Keratinocyte (primary cell): ENCODE measurements at regions not wholly inside any gene's neighbourhood (a gene's known extent, or its start where the extent isn't known, plus 50 kb on each side); places are given as distances from the start of the nearest gene placed in this dataset.

ENCODE experiments used
- DNase-seq: peaks from one replicate; pipeline ENCODE4 v3.0.0-alpha.2; 2011; ENCODE audit warnings: low read depth, missing footprints, low spot score
- FAIRE-seq: peaks from 2 replicates; lab custom pipeline; 2011; peaks lifted over from hg19 to GRCh38; lab: Jason Lieb, UNC
- H2AFZ ChIP-seq: 2 replicates; pipeline ENCODE4 v1.6.0; 2012; ENCODE audit warnings: low read length, control low read depth, inconsistent platforms; ENCODE audit not compliant: control insufficient read depth
- H3K27ac ChIP-seq: 2 replicates; pipeline ENCODE4 v1.5.1; 2011; ENCODE audit warnings: low read length; ENCODE audit not compliant: control insufficient read depth, insufficient read depth
- H3K27me3 ChIP-seq: 3 replicates; pipeline ENCODE4 v1.6.0; 2011; ENCODE audit warnings: low read length; ENCODE audit not compliant: control insufficient read depth, insufficient read depth; ENCODE audit errors: extremely low read depth
- H3K36me3 ChIP-seq, 2 experiments: 2 replicates in 1 of 2; 3 replicates in 1 of 2; pipeline ENCODE4 v1.5.1; 2011; ENCODE audit warnings: low read length in 2 of 2, mild to moderate bottlenecking in 1 of 2; ENCODE audit not compliant: control insufficient read depth in 2 of 2, insufficient read depth in 2 of 2; ENCODE audit errors: extremely low read depth in 1 of 2
- H3K4me1 ChIP-seq: 3 replicates; pipeline ENCODE4 v1.5.1; 2011; ENCODE audit warnings: low read length; ENCODE audit not compliant: control insufficient read depth, insufficient read depth; ENCODE audit errors: extremely low read depth
- H3K4me2 ChIP-seq: 3 replicates; pipeline ENCODE4 v1.6.0; 2011; ENCODE audit warnings: low read depth, low read length; ENCODE audit not compliant: control insufficient read depth, insufficient read depth; ENCODE audit errors: extremely low read depth
- H3K4me3 ChIP-seq, 3 experiments: fragments of 200-600 bp in 1 of 3; sonication (generic) in 1 of 3; 2 replicates in 2 of 3; 3 replicates in 1 of 3; pipeline ENCODE4 v1.5.1; 2011 to 2016; ENCODE audit warnings: low read length in 3 of 3, mild to moderate bottlenecking in 3 of 3, control low read depth in 2 of 3, inconsistent platforms in 1 of 3, low read depth in 1 of 3, mixed read lengths in 1 of 3, mixed run types in 1 of 3, moderate library complexity in 1 of 3; ENCODE audit not compliant: control insufficient read depth in 2 of 3, insufficient read depth in 2 of 3; ENCODE audit errors: extremely low read depth in 1 of 3
- H3K79me2 ChIP-seq: 2 replicates; pipeline ENCODE4 v1.6.0; 2012; ENCODE audit warnings: low read length; ENCODE audit not compliant: control insufficient read depth, insufficient read depth
- H3K9ac ChIP-seq: 3 replicates; pipeline ENCODE4 v1.6.0; 2011; ENCODE audit warnings: low read length; ENCODE audit not compliant: control insufficient read depth, insufficient read depth; ENCODE audit errors: extremely low read depth
- H3K9me1 ChIP-seq: 3 replicates; pipeline ENCODE4 v1.6.0; 2011; ENCODE audit warnings: low read length; ENCODE audit not compliant: control insufficient read depth, insufficient read depth; ENCODE audit errors: extremely low read depth
- H3K9me3 ChIP-seq: 2 replicates; pipeline ENCODE4 v1.5.1; 2012; ENCODE audit warnings: low read depth, low read length; ENCODE audit not compliant: control insufficient read depth
- H4K20me1 ChIP-seq: 3 replicates; pipeline ENCODE4 v1.6.0; 2011; ENCODE audit warnings: low read length; ENCODE audit not compliant: control insufficient read depth, insufficient read depth; ENCODE audit errors: extremely low read depth
- CTCF ChIP-seq, 3 experiments: IDR thresholded peaks in 1 of 3; conservative IDR thresholded peaks in 1 of 3; optimal IDR thresholded peaks in 1 of 3; 2 replicates in 2 of 3; 3 replicates in 1 of 3; pipeline versions ENCODE3 to v1.5.1; 2011; ENCODE audit warnings: low read length in 3 of 3, mild to moderate bottlenecking in 3 of 3, moderate library complexity in 2 of 3, control low read depth in 1 of 3, inconsistent platforms in 1 of 3; ENCODE audit not compliant: insufficient read depth in 2 of 3; ENCODE audit errors: extremely low read depth in 1 of 3
- EZH2 ChIP-seq: IDR thresholded peaks from one replicate; pipeline ENCODE4 v1.6.1; 2012; ENCODE audit warnings: inconsistent platforms, mild to moderate bottlenecking, low read length, moderate library complexity
- dilution Hi-C: fragments of 300-500 bp; cut with MboI; formaldehyde crosslinking; loops from one replicate; pipeline ENCODE4 v1.7.0; 2020; ENCODE audit warnings: low sequenced_read_pairs; ENCODE audit not compliant: extremely low pct_ligation_motif_present

DNA sequence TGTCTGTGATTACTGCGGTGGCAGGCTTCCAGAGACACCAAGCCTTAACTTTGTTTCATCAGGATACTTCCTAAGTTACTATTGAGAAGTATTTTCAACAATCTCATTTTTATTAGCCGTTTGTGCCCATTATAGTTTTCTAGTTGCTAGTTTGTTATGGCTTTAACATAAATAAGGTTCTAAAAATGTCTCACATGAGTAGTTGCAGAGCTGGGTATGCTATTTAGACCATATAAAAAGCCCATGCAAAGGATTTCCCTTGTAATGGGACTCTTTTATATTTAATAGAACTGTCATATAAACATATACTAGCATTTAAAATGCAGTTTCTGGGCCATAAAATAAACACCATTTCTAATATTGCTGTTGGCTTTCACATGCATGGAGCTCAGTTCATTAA is 205.3 kb upstream of the TCF21 start:
- Histone ChIP-seq H3K27ac (no peak overlapping the region), H3K4me3 (no peak overlapping the region), H3K79me2 (no peaks in the 10 kb centered on the region), H3K27me3 (no peaks in the 10 kb centered on the region), H3K9ac (no peak overlapping the region), H3K4me2 (no peak overlapping the region), H3K4me1 (no peaks in the 10 kb centered on the region), H2AFZ (no peak overlapping the region), H3K36me3 (no peaks in the 10 kb centered on the region), H3K9me1 (no peaks in the 10 kb centered on the region), H3K9me3 (no peaks in the 10 kb centered on the region), H4K20me1 (no peaks in the 10 kb centered on the region)
- DNase-seq = no peak
- dilution Hi-C loops = no loop called here
- no peak for FAIRE-seq
- TF ChIP-seq EZH2 (no peak), CTCF (optimal IDR thresholded peaks at IDR 0.05 in 1 of 3, IDR thresholded peaks at IDR 0.05 in 1 of 3, conservative IDR thresholded peaks at IDR 0.05 in 1 of 3; ENCODE audit: extremely low read depth in 1 of 3, insufficient read depth in 2 of 3, low read length in 3 of 3) (no peak)

- Histone ChIP-seq H3K79me2 (no peaks in the 10 kb centered on the region), H3K27ac (no peak overlapping the region), H4K20me1 (no peaks in the 10 kb centered on the region), H3K36me3 (no peaks in the 10 kb centered on the region), H3K4me3 (no peak overlapping the region), H3K9me3 (no peaks in the 10 kb centered on the region), H3K9me1 (no peaks in the 10 kb centered on the region), H3K4me1 (no peaks in the 10 kb centered on the region), H2AFZ (no peak overlapping the region), H3K27me3 (no peaks in the 10 kb centered on the region), H3K4me2 (no peak overlapping the region), H3K9ac (no peak overlapping the region)
- DNase-seq = no peak
- FAIRE-seq = no peak
- TF ChIP-seq EZH2 (no peak), CTCF (optimal IDR thresholded peaks at IDR 0.05 in 1 of 3, IDR thresholded peaks at IDR 0.05 in 1 of 3, conservative IDR thresholded peaks at IDR 0.05 in 1 of 3; ENCODE audit: extremely low read depth in 1 of 3, insufficient read depth in 2 of 3, low read length in 3 of 3) (no peak)
- dilution Hi-C loops = no loop called here
Measured at GRCh38 chr6:133688705-133689492, 200.0 kb upstream of the TCF21 start.
